ENCODE measurements at regions not wholly inside any gene's neighbourhood (a gene's known extent, or its start where the extent isn't known, plus 50 kb on each side); places are given as distances from the start of the nearest gene placed in this dataset.

DNA sequence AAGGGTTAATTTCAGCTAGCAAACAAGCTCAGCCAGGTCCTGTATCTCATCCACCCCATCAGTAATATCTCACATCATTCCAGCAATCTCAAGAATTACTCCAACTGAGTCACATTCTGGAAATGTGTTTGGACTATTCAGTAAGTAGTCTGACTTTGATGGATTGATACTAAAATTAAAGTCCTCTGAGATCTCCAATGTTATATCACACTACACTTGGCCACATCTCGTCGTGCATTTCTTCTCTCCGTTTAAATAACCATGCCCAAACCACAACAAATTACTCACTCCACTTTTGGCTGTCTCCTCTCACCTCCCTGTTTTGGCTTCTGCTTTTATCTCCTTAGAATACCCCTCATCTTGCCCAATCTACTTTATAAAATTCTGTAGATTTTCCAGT, 292.2 kb downstream of the PYDC2 start:
- TF ChIP-seq, protein P1, sequence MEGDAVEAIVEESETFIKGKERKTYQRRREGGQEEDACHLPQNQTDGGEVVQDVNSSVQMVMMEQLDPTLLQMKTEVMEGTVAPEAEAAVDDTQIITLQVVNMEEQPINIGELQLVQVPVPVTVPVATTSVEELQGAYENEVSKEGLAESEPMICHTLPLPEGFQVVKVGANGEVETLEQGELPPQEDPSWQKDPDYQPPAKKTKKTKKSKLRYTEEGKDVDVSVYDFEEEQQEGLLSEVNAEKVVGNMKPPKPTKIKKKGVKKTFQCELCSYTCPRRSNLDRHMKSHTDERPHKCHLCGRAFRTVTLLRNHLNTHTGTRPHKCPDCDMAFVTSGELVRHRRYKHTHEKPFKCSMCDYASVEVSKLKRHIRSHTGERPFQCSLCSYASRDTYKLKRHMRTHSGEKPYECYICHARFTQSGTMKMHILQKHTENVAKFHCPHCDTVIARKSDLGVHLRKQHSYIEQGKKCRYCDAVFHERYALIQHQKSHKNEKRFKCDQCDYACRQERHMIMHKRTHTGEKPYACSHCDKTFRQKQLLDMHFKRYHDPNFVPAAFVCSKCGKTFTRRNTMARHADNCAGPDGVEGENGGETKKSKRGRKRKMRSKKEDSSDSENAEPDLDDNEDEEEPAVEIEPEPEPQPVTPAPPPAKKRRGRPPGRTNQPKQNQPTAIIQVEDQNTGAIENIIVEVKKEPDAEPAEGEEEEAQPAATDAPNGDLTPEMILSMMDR (conservative IDR thresholded peaks at IDR 0.05): no peak
- no peak for TF ChIP-seq ZFX (IDR thresholded peaks at IDR 0.05)
